ENCODE measurements at regions not wholly inside any gene's neighbourhood (a gene's known extent, or its start where the extent isn't known, plus 50 kb on each side); places are given as distances from the start of the nearest gene placed in this dataset.

GRCh38 chr4:24471486-24472160, 112.7 kb downstream of the DHX15 start:
- TF ChIP-seq RARB (CRISPR knock-in tag; IDR thresholded peaks at IDR 0.05) (no peak), ZNF8 (CRISPR knock-in tag; IDR thresholded peaks at IDR 0.05) (no peak), CSDC2 (CRISPR knock-in tag; IDR thresholded peaks at IDR 0.05) (no peak), ESRRG (CRISPR knock-in tag; IDR thresholded peaks at IDR 0.05) (no peak), TSHZ2 (CRISPR knock-in tag; IDR thresholded peaks at IDR 0.05) (no peak), ZC3H10 (CRISPR knock-in tag; IDR thresholded peaks at IDR 0.05) (no peak)
